ENCODE measurements at regions not wholly inside any gene's neighbourhood (a gene's known extent, or its start where the extent isn't known, plus 50 kb on each side); places are given as distances from the start of the nearest gene placed in this dataset.

DNA sequence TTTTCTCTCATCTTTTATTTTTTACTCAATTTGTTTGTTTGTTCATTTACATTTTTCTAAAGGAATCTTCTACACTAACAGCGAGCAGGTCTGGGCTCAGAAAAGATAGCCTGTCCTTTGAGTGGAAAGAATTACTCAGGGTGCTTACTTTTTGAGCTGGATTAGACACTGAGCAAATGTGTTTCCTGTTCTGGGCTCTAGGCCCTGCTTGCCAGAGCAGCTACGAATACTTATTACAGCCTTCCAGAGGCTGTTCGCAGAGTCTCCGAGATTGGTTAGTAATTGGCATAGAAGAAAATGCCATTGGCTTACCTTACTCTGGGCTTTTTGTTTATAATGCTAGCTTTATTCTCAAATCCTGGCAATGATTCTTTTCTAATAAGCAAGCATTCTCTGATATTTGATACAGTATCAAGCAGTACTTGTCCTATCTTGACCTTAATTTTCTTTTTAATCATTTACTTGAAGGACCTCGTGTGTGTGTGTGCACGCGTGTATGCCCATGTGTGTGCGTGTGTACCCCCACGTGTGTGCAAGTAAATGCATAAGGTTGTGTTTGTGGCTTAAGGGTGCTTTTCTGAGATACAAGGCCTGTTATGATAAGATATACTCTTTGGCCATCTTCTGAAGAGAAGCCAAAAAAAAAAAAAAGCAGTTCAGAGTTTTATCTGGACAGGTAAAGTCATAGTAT is 76.2 kb upstream of the GRXCR1 start:
- no peak overlapping the region for H3K27ac Mint-ChIP-seq
- no peaks in the 10 kb centered on the region for H3K27me3 Mint-ChIP-seq (ENCODE audit: insufficient read depth)
- no peak overlapping the region for H3K4me3 Mint-ChIP-seq
- H3K36me3 Mint-ChIP-seq (ENCODE audit: low read depth): no peaks in the 10 kb centered on the region
- TF ChIP-seq, protein P1, sequence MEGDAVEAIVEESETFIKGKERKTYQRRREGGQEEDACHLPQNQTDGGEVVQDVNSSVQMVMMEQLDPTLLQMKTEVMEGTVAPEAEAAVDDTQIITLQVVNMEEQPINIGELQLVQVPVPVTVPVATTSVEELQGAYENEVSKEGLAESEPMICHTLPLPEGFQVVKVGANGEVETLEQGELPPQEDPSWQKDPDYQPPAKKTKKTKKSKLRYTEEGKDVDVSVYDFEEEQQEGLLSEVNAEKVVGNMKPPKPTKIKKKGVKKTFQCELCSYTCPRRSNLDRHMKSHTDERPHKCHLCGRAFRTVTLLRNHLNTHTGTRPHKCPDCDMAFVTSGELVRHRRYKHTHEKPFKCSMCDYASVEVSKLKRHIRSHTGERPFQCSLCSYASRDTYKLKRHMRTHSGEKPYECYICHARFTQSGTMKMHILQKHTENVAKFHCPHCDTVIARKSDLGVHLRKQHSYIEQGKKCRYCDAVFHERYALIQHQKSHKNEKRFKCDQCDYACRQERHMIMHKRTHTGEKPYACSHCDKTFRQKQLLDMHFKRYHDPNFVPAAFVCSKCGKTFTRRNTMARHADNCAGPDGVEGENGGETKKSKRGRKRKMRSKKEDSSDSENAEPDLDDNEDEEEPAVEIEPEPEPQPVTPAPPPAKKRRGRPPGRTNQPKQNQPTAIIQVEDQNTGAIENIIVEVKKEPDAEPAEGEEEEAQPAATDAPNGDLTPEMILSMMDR (IDR thresholded peaks at IDR 0.05): no peak
- H3K4me1 Mint-ChIP-seq (ENCODE audit: low read depth): no peaks in the 10 kb centered on the region
- peaks cover 8% of the 10 kb centered on the region for H3K9me3 Mint-ChIP-seq
- no peak for DNase-seq

- H3K4me1 Mint-ChIP-seq (ENCODE audit: low read depth): no peaks in the 10 kb centered on the region
- H3K36me3 Mint-ChIP-seq (ENCODE audit: low read depth): no peaks in the 10 kb centered on the region
Observed at GRCh38 chr4:42809419-42810084, 83.0 kb upstream of the GRXCR1 start.

DNA sequence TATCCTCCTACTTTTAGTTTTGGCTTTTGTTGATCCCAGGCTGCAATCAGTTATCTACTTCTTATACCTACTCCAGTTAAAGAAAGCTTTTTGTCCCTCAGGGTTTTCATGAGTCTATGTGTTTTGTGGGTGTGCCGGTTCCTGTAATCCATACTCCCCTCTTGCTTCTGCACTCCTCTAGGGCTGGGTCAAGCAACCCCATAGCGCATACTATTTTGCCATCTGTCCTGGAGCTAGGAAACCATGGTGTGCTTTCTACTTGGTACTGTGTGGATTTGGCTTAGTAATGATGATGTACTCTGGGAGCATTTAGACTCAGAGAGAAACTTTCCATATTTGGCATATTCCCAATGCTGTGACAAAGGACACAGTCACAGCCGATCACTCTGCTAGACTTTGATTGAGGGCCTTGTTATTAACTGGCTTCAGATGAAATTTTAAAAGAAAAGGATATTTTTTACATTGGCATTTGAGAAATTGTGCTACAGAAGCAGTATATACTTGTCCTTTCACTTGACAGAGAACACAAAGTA is 86.1 kb upstream of the GRXCR1 start:
- peaks cover 43% of the 10 kb centered on the region for H3K9me3 Mint-ChIP-seq
- no peaks in the 10 kb centered on the region for H3K4me1 Mint-ChIP-seq (ENCODE audit: low read depth)
- H3K27me3 Mint-ChIP-seq (ENCODE audit: insufficient read depth): peaks cover 2% of the 10 kb centered on the region
- no peak overlapping the region for H3K27ac Mint-ChIP-seq
- TF ChIP-seq, protein P1 (IDR thresholded peaks at IDR 0.05): no peak
- peaks cover 4% of the 10 kb centered on the region; the same call in 1 of the 2 replicates for H3K36me3 Mint-ChIP-seq (ENCODE audit: low read depth)
- DNase-seq: no peak
- no peak overlapping the region for H3K4me3 Mint-ChIP-seq

More at GRCh38 chr4:42809419-42810084, 83.0 kb upstream of the GRXCR1 start:
- H3K27me3 Mint-ChIP-seq (ENCODE audit: insufficient read depth): peaks cover 2% of the 10 kb centered on the region; the same call in 1 of the 2 replicates
- H3K9me3 Mint-ChIP-seq: peaks cover 26% of the 10 kb centered on the region
- no peak overlapping the region for H3K27ac Mint-ChIP-seq
- H3K4me3 Mint-ChIP-seq: no peak overlapping the region
- DNase-seq: no peak
- TF ChIP-seq, protein P1 (IDR thresholded peaks at IDR 0.05): no peak

DNA sequence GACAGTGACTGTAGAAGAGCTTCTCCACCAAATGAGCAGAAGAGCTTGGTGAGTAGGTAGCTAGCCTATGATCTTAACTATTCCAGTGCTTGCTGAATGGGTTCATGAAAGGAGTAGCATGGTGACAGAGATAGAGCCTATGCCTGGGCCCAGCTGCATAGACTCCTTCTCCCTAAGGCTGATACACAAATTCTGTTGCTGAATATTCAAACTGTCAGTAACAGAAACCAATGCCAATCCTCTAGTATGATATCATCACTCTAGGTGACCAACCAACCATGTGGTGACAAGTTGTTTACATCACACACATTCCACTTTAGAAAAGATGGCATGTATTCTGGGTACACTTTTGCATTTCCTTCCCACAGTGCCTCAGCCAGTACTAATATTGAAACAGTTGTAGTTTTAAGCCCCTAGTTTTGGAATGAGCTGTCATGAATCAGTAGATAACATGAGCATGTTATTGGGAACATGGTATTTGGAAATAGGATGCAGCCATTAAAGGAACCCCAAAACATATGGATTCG is 103.4 kb upstream of the GRXCR1 start:
- no peak overlapping the region for H3K27ac Mint-ChIP-seq
- H3K4me3 Mint-ChIP-seq: no peak overlapping the region
- H3K36me3 Mint-ChIP-seq (ENCODE audit: low read depth): no peaks in the 10 kb centered on the region
- no peaks in the 10 kb centered on the region; the same call in 1 of the 2 replicates for H3K27me3 Mint-ChIP-seq (ENCODE audit: insufficient read depth)
- H3K4me1 Mint-ChIP-seq (ENCODE audit: low read depth): no peaks in the 10 kb centered on the region
- H3K9me3 Mint-ChIP-seq: peaks cover 49% of the 10 kb centered on the region
- TF ChIP-seq, protein P1 (IDR thresholded peaks at IDR 0.05): no peak
- DNase-seq: no peak

- no peaks in the 10 kb centered on the region; the same call in 1 of the 2 replicates for H3K27me3 Mint-ChIP-seq (ENCODE audit: insufficient read depth)
- no peak for DNase-seq
- no peaks in the 10 kb centered on the region for H3K36me3 Mint-ChIP-seq (ENCODE audit: low read depth)
- H3K9me3 Mint-ChIP-seq: peaks cover 48% of the 10 kb centered on the region
- H3K4me1 Mint-ChIP-seq (ENCODE audit: low read depth): no peaks in the 10 kb centered on the region
- no peak overlapping the region for H3K27ac Mint-ChIP-seq
- TF ChIP-seq, protein P1 (IDR thresholded peaks at IDR 0.05): no peak
- H3K4me3 Mint-ChIP-seq: no peak overlapping the region
Observed at GRCh38 chr4:42787079-42787463, 105.4 kb upstream of the GRXCR1 start.

Measured in HFFc6 (cell line).